ENCODE measurements at regions not wholly inside any gene's neighbourhood (a gene's known extent, or its start where the extent isn't known, plus 50 kb on each side); places are given as distances from the start of the nearest gene placed in this dataset.
"Not testable (repeated sequence)": the region's sequence is repeated elsewhere in the genome, so short reads cannot be mapped to it uniquely, and the experiment has no call there.

DNA sequence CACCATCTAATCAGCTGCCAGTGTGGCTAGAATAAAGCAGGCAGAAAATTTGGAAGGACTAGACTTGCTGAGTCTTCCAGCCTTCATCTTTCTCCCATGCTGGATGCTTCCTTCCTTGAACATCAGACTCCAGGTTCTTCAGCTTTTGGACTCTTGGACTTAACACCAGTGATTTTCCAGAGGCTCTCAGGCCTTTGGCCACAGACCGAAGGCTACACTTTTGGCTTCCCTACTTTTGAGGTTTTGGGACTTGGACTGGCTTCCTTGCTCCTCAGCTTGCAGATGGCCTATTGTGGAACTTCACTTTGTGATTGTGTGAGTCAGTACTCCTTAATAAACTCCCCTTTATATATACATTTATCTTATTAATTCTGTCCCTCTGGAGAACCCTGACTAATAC, 129.8 kb upstream of the MB21D2 start:
- DNase-seq: not testable (repeated sequence)

DNA sequence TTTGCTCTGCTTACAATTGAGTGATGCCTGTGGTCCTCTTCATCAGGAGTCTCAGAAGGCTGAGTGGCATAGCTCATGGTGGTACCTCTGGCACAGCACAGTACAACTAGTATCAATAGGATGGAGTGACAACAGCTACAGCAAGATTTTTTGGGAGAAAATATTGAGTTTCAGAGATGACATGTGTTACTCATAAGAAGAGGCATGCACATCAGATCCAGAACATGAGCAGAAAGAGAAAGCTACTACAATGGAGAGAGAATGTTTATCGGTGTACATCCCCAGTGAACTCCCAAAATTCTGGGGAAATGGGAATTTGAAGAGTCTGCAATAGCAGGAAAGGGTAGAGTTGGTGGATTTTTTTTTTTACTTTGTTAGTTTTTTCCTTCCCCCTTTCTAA, 130.5 kb upstream of the MB21D2 start:
- no peak for DNase-seq

DNA sequence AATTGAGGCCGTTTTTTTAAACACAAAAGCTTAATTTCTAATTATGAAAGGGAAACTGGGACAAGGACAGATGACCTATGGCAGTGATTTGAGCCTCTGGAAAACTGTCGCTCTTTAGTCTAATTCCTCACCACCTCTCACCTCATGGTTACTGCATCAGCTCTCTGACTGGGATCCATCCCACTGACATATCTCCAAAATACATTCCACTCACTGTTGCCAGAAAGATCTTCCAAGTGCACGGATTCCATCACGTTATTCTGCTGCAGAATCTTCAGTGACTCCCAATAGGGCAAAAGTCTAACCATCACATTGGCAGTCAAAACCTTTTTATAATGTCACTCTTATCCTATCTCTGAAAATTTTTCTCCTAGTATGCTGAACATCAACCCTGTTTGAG, 132.3 kb upstream of the MB21D2 start:
- no peak for DNase-seq

DNA sequence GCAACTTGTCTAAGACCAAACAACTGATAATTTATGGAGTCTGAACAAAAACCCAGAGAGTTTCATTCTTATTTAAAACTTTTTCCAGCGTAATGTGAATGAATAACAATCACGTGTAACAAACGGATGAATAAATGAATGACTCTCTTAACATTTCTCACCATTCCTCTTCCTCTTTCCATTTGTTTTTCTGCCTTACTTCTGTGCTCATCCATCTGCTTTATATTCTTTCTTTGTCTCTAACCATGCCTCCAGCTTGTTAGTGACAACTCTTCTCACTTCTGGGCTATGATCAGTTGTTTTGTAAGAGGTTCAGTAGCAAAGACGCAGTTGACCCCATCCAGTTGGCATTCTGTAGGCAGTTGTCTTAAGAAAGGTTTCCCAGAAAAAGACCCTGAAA, 133.7 kb upstream of the MB21D2 start:
- no peak for DNase-seq

DNA sequence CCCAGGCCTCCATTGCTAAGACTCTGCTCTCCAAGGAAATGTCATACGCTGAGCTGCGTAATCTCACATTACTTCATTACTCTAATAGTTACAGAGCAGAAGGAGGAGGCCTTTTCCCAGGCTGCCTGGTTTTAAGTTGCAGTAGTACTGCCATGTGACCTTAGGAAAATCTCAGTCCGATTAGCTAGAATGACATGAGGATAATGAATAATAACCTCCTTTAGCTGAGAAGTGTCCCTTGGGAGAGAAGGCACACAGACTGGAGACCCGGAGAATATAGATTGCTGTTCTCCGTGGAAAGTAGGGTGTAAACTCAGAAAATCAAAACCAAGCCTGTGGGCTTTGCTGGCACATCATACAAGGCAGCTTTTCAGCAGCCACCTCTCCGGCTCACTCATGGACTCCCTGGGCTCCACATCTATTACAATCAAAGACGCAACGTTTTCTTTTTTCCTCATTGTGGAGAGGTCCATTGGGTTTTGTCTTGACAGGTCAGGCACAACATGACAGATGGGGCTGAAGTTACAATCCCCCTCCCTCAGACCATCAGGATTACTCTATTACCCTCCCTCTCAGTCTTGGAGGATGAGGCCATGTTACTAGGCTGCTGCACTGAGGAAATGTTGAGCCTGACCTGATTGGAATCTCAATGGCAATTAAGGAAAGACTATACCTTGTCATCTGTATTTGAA, 134.8 kb upstream of the MB21D2 start:
- peak; percentile 1 for DNase-seq

DNA sequence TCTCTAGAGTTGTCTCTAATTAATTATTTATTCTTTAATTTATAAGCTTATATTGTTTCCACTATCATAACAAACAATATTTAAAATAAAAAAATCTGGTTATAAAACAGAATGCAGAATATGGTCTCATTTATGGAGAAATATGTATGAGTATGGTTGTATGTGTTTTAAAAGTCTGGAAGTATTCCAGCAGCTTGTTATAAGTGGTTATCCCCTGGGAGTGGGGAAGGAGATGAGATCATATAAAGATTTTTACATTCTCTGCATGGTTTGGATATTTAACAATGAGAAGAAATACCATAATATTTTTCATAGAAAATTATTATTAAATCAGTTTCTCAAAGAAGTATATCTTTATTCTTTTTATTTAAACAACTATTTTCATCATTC, 135.4 kb upstream of the MB21D2 start:
- no peak for DNase-seq

DNA sequence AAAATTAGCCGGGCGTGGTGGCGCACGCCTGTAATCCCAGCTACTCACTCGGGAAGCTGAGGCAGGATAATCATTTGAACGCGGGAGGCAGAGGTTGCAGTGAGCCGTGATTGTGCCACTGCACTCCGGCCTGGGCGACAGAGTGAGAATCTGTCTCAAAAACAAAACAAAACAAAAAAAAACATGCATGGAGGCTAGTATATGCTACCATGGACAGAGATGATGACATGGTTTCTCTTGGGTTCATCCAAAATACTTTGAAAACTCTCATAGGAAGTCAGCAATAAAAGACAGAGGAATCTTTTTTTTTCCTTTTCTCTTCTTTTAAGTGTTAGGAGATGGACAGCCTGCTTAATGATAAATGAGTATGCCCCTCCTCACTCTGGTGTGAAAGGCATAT, 137.7 kb upstream of the MB21D2 start:
- no peak for DNase-seq

DNA sequence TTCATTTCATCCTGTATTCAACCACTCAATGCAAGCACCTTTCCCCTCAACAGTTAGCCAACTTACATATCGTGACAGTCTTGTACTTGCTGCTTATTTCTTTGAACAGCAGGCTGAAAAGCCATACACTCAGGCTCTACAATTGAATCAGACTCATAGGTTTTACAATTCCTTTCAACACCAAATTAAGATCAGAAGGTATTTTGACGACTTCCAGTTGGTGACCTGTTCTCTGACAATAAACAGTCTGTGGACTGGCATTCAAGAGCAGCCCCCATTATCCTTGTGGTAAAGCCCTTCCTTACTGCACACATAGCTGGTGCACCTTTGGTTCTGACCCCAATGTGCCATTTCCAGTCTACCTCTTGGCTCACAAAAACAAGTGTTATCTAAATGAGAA, 140.0 kb upstream of the MB21D2 start:
- no peak for DNase-seq

DNA sequence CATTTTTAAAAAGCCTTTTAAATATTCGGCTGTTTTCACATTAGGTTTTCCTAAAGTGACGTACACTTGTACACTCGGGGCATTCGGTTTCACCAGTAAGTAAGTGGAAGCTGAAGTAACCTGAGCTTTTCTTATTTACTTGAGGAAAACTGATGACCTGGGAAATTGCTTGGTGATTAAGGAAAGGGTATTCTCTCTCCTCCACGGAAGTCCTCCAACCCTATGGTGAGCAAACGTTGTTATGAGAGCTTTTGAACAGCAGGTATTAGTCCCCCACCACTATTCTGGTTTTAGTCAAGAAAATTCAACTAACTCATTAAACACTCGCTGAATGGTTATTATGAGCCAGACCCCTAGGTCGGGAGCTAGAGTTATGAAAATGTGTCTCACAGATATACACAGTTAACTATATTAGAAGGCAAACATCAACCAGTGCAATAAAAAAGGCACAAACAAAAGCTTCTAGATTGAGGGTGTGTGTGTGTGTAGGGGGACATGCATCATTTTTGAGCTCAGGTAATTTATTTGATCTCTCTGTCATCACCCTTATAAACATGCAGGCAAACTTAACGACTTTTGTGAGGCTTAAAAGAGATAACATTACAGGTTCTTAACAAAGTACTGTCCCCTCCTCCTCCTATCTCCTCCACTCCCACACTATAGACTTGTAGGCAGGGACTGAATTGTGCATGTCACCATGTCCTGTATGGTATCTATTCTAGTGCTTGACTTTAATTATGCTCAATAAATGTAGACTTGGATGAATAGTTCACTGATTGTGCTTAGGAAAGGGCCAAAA, 143.3 kb upstream of the MB21D2 start:
- DNase-seq: no peak

DNA sequence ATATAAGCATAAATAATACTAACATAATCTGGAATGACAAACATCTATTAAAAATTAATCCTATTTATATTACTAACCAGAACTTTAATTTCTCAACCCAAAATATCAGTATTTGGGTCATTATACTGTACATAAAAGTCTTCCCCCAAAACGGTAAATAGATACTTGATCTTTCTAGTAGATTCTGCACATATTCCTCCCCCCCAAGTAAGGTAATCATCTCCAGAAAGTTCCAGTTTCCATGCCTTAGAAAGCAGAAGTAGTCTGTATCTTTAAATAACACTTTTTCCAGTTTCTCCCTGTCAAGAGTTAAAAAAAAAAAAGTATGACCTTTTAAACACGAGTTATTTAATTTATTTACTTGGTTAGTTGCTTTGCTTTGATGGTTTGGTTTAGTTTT, 150.7 kb upstream of the MB21D2 start:
- no peak for DNase-seq

DNA sequence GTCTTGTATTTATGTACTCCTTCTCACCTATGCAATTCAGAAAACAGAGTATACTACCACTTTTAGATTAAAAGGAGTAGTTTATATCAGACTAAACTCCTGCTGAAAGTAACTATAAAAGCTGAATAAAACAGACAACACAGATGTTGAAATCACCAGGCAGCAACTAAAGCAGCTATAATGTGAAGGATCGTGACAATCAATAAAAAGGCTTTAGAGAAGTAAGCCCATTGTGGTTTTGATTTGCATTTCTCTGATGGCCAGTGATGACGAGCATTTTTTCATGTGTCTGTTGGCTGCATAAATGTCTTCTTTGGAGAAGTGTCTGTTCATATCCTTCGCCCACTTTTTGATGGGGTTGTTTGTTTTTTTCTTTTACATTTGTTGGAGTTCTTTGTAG, 152.1 kb upstream of the MB21D2 start:
- not testable (repeated sequence) for DNase-seq

DNA sequence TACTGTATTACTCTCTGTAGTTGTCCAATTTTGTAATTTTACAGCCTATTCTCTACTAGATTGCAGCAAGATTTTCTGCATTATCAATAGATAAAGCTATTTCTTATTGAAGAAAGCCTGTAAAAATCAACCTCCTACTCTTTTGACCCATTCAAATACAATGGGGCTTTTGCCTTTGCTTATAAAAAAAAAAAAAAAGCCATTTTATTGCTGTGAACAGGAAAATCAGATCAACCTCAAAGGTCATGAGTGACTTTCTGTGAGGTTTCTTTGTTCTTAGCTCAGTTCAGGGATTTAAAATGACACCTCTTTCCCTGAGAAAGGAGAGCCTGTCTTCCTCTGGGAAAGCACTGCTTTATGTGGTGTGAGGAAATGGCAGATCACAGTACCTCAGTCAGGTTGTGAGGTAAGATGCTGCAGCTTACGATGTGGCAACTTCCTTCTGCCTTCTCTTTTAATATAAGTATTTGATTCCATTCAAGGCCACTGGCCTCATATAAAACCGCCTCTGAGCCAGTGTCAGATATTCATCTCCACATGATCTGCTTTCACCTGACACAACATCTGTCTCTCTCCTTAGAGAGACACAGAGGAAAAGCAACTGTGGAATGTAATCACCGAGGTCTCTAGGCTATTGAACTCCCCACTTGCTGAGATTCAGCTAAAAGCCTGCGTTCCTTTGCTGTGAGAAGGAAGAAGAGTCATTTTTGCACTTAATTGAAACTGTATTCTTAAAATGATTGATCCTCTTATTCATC, 161.5 kb upstream of the MB21D2 start:
- DNase-seq: no peak

DNA sequence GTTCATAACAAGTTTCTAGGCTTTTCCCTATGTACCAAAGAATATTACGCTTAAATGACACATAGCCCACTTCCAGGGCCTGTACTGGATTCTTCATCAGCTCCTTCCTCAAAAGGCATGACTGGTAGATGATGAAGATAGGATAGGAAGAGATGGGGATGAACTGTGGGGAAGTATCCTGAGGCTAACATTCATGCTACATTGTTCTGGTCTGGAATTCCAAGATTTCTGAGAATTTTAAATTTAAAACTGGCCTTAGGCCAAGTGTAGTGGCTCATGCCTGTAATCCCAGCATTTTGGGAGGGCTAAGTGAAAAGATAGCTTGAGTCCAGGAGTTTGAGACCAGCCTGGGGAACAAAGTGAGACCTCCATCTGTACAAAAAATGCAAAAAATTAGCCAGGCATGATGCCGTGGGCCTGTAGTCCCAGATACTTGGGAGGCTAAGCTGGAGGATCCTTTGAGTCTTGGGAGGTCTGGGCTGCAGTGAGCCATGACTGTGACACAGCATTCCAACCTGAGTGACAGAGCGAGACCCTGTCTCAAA, 160.1 kb upstream of the PLAAT1 start:
- no peak for DNase-seq

DNA sequence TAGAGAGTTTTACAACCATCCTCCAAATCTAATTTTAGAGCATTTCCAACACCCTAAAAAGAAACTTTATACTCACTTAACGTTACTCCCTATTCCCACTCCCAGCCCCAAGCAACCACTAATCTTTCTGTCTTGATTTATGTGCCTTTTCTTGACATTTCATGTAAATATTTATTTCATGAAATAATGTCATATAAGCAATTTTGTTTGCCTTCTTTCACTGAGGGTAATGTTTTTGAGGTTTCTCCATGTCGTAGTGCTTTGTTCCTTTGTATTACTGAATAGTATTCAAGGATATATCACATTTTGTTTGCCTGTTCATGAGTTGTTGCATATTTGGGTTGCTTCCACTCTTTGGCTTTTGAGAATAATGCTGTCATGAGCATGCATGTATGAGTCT, 155.4 kb upstream of the PLAAT1 start:
- no peak for DNase-seq

DNA sequence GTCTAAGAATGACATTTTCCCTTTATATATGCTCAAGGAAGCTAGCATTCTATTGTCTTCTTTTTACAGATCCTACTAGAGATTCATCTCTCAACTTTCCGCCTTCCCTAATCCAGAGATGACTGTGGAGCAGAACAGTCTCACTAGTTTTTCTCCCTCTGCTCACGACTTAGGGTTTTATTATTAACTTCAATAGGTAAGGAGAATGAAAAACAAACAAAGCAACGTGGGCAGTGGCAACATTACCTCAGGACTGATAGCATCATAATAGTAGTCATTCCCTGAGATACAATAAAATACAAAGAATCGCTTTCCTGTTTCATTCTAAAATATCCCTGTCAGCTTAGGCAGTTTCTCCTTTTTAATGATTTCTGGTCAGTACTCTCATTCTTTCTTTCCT, 154.3 kb upstream of the PLAAT1 start:
- no peak for DNase-seq

DNA sequence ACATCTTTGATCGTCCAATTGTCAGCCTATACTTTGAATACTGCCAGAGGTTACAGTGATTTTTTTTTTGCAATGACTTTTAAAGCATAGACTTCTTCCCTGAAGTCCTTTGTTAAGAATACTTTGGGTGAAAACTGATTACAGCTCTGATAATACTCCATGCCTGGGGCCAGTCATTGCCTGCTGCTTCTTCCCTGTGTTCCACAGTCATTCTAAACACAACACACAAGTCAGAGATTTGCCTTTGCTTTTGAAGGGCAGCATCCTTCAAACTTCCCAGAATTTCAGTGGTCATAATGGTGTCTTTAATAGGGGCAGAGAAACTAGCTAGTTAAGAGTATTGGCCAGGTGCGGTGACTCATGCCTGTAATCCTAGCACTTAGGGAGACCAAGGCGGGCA, 153.7 kb upstream of the PLAAT1 start:
- no peak for DNase-seq

DNA sequence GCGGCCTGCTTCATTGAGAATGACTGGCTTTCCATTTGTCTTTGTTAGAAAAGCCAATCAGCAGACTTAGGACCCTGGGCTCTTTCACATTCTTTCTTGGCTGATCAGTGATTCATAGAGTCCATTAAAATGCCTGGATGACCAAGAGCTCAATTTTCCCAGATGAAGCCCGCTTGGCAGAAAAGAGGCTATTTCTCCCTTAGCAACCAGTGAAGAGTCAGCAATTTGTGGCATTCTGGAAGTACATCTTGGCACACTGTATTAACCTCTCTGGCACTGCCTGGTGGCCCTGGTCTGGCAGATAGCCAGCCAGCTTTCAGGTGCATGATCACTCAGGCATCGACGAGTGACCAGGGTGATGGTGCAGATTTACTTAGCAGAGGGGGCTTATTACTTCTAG, 145.7 kb upstream of the PLAAT1 start:
- DNase-seq: no peak

DNA sequence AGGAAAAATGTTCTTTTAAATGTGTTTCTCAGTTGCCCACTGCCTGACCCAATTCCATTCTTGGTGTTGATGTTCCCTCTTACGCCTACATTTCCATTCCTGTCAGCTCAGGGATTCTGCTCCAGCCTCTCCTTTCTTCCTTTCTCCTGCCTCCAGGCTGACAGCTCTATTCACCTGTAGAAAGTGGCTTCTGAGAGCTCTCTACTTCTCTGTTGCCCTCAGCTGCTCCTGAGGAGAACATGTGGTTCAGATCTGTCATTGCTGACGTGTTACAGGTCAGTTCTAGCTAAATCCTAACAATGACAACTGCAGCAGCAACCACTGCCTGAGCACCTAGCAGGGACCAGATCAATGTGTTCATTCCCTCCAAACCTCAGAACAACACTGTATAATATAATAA, 144.9 kb upstream of the PLAAT1 start:
- no peak for DNase-seq

DNA sequence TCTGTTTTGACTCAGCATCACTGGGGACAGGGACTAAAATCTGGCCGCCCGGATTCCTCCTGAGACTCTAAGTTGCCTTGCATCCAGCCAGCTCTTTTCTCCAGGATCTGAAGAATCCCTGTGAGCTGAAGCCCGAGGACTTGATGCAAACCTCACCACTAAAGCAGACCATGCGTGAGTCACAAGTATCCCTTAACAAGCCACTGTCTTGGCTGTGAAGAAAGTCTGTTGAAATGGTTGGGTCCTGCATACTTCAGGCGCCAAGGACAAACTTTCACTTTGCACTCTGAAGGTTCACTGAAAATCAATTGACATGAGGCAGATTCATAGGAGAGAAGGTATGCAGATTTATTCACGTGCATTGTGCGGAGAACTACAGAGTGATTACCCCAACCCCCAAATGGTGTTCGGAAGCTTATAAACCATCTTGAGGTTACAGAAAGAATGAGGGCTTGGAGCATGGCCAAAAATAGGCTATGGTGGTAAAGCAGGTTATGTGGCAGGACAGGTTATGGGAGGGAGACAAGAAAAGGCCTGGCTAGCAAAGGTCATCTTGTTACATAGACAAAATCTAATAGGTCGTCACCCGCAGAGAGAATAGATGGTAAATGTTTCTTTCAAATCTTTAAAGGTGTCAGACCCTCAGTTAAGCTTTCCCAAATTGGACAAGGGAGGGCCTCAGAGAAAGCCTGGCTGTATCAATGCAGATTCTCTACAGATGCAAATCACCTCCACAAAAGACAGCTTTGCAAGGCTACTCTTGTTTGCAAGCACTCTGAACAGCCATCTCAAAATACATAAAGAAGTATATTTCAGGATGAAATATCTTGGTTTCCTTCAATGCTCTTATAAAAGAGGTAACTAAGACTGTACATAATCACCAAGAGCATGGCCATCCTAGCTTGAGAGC, 126.3 kb upstream of the PLAAT1 start:
- no peak for DNase-seq

DNA sequence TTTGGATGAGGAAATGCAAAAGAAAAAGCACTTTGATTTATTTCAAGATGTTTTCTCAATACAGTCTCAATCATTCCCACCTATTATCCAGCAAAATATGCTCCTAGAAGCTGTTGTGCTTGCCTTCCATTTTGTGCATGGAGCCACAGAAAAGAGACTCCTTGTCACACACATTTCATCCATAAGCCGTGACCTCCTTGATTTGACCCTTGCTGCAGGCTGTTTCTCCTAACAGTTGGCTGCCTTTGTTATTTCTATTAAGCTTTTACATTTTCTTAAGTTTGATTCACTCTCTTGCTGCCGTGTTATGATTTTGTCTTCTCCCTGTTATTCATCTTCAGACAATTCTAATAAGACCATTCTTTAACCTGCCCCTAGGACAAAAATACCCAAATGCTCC, 124.2 kb upstream of the PLAAT1 start:
- DNase-seq: no peak

DNA sequence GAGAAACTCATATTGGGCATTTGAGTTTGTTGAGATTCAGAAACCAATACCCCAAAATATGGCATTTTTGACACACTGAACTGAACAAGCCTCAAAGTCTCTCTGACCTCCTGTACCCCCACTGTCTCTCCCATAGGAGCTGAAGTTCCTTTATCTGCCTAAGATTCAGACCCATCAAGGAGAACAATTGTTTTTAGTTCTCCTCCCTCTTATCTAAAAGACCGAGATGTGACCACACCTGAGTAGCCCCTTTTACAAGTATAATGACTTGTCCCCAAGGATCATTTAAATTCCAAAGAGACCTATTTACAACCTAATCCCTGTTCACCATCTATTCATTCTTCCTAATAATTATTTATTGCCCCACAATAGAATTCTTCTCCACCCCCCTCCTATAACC, 122.1 kb upstream of the PLAAT1 start:
- no peak for DNase-seq

DNA sequence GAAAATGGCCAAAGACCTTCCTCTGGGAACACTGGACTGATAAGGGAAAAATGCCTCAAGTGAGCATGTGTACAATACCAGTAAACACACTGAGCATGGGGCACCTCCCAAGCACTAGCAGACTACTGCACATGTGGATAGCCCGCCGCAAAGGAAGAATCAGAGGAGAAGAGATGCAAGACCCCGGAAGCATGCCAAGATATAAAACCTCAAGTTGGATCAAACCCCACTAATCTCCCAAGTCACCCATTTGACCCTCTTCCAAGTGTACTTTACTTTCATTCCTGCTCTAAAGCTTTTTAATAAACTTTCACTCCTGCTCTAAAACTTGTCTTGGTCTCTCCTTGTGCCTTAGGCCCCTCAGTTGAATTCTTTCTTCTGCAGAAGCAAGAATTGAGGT, 121.1 kb upstream of the PLAAT1 start:
- no peak for DNase-seq
